MCF 10A (cell line): ENCODE measurements at regions not wholly inside any gene's neighbourhood (a gene's known extent, or its start where the extent isn't known, plus 50 kb on each side); places are given as distances from the start of the nearest gene placed in this dataset.

Source experiments
- BruUV-seq: library from RNA; stranded (reverse); fragments of 400-500 nt; replicated peaks from 2 replicates; lab custom pipeline; 2021; lab: Mats Ljungman, UMichigan
- CTCF ChIA-PET: fragments of 300-600 bp; sonication (Branson Sonifier 250); formaldehyde crosslinking; extraction: SDS; loops from one replicate; lab custom pipeline; 2021; ENCODE audit warnings: antibody characterized with exemption, inconsistent platforms; lab: Yijun Ruan, JAX
- POLR2A ChIA-PET: fragments of 300-600, 350-650 bp; sonication (Branson Sonifier 250); formaldehyde crosslinking; extraction: SDS; loops from one replicate; lab custom pipeline; 2020; ENCODE audit warnings: antibody characterized with exemption, inconsistent platforms; lab: Yijun Ruan, JAX
- DNase-seq: peaks from one replicate; pipeline ENCODE4 v3.0.0-alpha.2; 2018; ENCODE audit not compliant: unreplicated experiment
- H3K27ac Mint-ChIP-seq: one replicate; pipeline ENCODE4 v1.8.0; 2022; ENCODE audit warnings: mild to moderate bottlenecking, low read depth, mixed read lengths; ENCODE audit not compliant: unreplicated experiment
- H3K27me3 Mint-ChIP-seq: one replicate; pipeline ENCODE4 v1.8.0; 2022; ENCODE audit warnings: mixed read lengths; ENCODE audit not compliant: insufficient read depth, unreplicated experiment
- H3K36me3 Mint-ChIP-seq: one replicate; pipeline ENCODE4 v1.8.0; 2022; ENCODE audit warnings: mild to moderate bottlenecking, moderate library complexity, mixed read lengths; ENCODE audit not compliant: insufficient read depth, unreplicated experiment
- H3K4me1 Mint-ChIP-seq: one replicate; pipeline ENCODE4 v1.8.0; 2022; ENCODE audit warnings: mixed read lengths; ENCODE audit not compliant: insufficient read depth, unreplicated experiment
- H3K4me3 Mint-ChIP-seq: one replicate; pipeline ENCODE4 v1.8.0; 2022; ENCODE audit warnings: mild to moderate bottlenecking, moderate library complexity, mixed read lengths; ENCODE audit not compliant: unreplicated experiment
- H3K9me3 Mint-ChIP-seq: one replicate; pipeline ENCODE4 v1.8.0; 2022; ENCODE audit warnings: mixed read lengths; ENCODE audit not compliant: unreplicated experiment
- intact Hi-C: fragments of 100-400 bp; cut with micrococcal nuclease; formaldehyde crosslinking; loops from 2 replicates; pipeline ENCODE4 v1.14.1; 2022
- TF ChIP-seq, protein P1 (sequence below): fragments of 200-600 bp; IDR thresholded peaks from one replicate; pipeline ENCODE4 v1.8.0; 2022; ENCODE audit warnings: antibody characterized with exemption, mild to moderate bottlenecking; ENCODE audit not compliant: unreplicated experiment

DNA sequence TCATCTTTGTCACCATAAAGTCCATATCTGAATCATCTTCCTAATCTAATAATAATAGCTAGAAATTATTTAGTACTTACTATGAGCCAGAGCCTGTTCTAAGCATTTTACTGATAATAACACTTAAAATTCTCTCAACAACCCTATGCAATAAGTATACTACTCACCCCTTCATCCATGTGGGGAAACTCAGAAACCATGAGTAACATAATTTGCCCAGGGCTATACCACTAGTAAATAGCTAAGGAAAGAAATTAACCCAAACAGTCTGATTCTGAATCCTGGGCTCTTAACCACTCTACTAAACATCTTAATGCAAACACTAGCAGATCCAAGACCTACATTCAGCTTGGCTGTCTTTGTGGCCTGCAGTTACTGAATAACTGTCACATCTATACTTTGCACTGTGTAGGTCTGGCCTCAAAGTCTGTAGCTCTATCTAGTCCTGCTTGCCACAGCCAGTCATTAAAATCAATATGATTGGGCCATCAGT, 394.8 kb upstream of the ESRRG start:
- ChIA-PET POLR2A (interaction anchor here (0.6 kb wide), 1 partner anchor 253 kb away, joined by 3 read pairs; no protein-coding TSS in a partner anchor), CTCF (interaction anchor here (0.5 to 1.6 kb wide), 6 partner anchors 15 to 539 kb away, joined by 3 to 5 read pairs (median 4); no protein-coding TSS in a partner anchor)
- H3K9me3 Mint-ChIP-seq = peaks cover 7% of the 10 kb centered on the region
- H3K4me1 Mint-ChIP-seq = peaks cover 8% of the 10 kb centered on the region
- no peak for DNase-seq
- no peaks in the 10 kb centered on the region for H3K36me3 Mint-ChIP-seq
- H3K4me3 Mint-ChIP-seq = no peak overlapping the region
- TF ChIP-seq, protein P1, sequence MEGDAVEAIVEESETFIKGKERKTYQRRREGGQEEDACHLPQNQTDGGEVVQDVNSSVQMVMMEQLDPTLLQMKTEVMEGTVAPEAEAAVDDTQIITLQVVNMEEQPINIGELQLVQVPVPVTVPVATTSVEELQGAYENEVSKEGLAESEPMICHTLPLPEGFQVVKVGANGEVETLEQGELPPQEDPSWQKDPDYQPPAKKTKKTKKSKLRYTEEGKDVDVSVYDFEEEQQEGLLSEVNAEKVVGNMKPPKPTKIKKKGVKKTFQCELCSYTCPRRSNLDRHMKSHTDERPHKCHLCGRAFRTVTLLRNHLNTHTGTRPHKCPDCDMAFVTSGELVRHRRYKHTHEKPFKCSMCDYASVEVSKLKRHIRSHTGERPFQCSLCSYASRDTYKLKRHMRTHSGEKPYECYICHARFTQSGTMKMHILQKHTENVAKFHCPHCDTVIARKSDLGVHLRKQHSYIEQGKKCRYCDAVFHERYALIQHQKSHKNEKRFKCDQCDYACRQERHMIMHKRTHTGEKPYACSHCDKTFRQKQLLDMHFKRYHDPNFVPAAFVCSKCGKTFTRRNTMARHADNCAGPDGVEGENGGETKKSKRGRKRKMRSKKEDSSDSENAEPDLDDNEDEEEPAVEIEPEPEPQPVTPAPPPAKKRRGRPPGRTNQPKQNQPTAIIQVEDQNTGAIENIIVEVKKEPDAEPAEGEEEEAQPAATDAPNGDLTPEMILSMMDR = no peak
- intact Hi-C loops = no loop called here
- no TSS peak for BruUV-seq
- no peak overlapping the region for H3K27ac Mint-ChIP-seq
- H3K27me3 Mint-ChIP-seq = no peaks in the 10 kb centered on the region

DNA sequence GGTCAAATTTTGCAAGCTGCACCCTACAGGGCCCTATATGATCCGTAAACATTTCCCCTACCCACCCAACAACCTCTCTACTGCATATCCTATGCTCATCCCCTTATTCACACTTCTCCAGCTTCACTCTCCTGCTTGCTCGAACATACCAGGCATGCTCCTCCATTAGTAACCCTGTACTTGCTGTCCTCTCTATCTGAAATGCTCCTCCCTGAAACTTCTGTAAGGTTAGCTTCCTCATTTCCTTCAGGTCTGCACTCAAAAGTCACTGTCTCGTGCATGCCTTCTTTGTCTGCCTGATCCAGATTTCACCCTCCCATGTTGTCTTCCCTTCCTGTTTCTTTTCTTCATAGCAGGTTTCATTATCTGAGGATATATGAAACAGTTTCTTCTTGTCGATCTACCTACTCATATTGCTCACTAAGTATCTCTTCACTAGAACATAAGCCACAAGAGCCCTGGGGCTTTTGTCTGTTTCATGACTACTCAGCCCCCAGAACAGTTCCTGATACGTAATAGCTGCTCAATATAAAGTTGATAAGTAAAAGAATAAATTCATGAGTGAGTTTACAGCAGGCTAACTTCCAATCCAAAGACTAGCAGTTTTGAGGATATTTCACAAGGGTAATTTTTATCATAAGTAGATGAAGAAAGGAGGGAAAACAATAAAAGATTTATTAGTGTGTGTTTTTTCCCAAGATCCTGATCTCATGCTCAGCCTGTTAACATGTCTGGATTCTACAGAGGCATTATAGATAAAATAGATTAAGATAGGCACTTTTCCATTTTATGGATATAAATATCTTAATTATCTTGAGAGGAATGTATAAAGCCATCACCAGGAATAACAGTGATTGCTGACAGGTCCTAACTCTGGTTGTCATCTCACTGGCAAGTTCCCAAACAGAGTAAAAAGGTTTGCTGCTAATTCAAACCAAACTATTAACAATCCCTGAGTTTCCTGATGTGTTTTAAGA, 392.5 kb upstream of the ESRRG start:
- peak; percentile 17 for DNase-seq

DNA sequence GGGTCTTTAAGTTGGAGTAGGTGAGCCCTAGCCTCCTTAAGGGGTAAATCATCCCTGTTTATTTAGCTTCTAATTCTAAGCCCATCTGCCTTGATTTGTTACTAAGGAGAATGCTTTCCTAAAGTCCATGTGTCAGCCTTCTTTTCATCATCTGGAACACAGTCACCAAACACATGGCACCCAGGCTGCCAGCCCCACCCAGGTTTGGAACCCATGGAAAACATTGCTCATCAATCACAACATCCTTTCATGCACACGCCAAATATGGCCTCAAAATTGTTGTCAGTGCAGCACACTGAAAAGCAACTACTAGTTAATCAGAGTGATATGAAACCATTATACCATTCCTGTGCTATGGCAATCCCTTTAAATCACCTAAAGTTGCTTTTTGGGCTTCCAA, 386.7 kb upstream of the ESRRG start:
- Mint-ChIP-seq H3K4me1 (peaks cover 5% of the 10 kb centered on the region), H3K27me3 (no peaks in the 10 kb centered on the region), H3K36me3 (no peaks in the 10 kb centered on the region), H3K4me3 (no peak overlapping the region), H3K27ac (no peak overlapping the region), H3K9me3 (no peaks in the 10 kb centered on the region)
- TF ChIP-seq, protein P1 = no peak
- ChIA-PET CTCF (interaction anchor here (0.7 kb wide), 1 partner anchor 555 kb away, joined by 3 read pairs; no protein-coding TSS in a partner anchor), POLR2A (interaction anchor here (0.5 kb wide), 1 partner anchor 599 kb away, joined by 3 read pairs; no protein-coding TSS in a partner anchor)
- DNase-seq = no peak
- intact Hi-C loops = no loop called here
- no TSS peak for BruUV-seq

More for the DNA sequence above, 392.5 kb upstream of the ESRRG start:
- Mint-ChIP-seq H3K36me3 (no peaks in the 10 kb centered on the region), H3K27me3 (no peaks in the 10 kb centered on the region), H3K9me3 (no peaks in the 10 kb centered on the region), H3K4me1 (peaks cover 8% of the 10 kb centered on the region), H3K4me3 (no peak overlapping the region), H3K27ac (no peak overlapping the region)
- ChIA-PET CTCF (interaction anchor here (0.6 to 0.7 kb wide), 2 partner anchors 11 to 80 kb away, joined by 3 to 4 read pairs; no protein-coding TSS in a partner anchor), POLR2A (no interaction called here)
- intact Hi-C loops = no loop called here
- TF ChIP-seq, protein P1 = no peak
- no TSS peak for BruUV-seq
